HFF-Myc (cell line): ENCODE measurements at regions not wholly inside any gene's neighbourhood (a gene's known extent, or its start where the extent isn't known, plus 50 kb on each side); places are given as distances from the start of the nearest gene placed in this dataset.
A peak's percentile ranks its signal among the peaks of the same experiment; 100 is the strongest.

ENCODE experiments used
- DNase-seq: peaks from one replicate; pipeline ENCODE4 v3.0.0-alpha.2; 2011; ENCODE audit warnings: low read depth; ENCODE audit errors: extremely low read depth
- H3K4me3 ChIP-seq: replicated peaks from 2 replicates; pipeline ENCODE4 v1.5.1; 2011; ENCODE audit warnings: low read depth, mild to moderate bottlenecking, control low read depth, low read length
- TF ChIP-seq, protein P1 (sequence below): IDR thresholded peaks from 2 replicates; pipeline ENCODE4 v1.5.1; 2012; ENCODE audit warnings: mild to moderate bottlenecking, low read depth, low read length, control low read depth; ENCODE audit errors: missing control alignments

DNA sequence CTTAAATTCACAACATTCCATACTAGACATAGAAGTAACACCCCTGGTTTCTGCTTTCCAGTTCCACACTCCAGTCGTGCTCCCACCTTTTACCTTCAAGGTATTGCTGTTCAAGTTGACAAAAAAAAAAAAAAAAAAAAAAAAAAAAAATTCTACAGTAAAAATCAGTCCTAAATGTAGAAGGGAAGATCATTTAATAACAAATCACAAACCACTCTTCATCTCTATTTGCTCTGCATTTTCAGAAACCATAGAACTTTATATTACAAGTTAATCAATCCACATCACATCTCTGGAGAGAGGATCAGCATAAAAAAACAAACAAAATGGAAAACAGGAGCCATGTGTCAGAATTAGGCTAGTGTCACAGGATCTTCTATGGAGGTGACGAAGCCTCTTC, 206.3 kb upstream of the KLF14 start:
- no peak for DNase-seq
- peak overlapping the region; percentile 18; the same call in 1 of the 2 replicates for H3K4me3 ChIP-seq
- TF ChIP-seq, protein P1, sequence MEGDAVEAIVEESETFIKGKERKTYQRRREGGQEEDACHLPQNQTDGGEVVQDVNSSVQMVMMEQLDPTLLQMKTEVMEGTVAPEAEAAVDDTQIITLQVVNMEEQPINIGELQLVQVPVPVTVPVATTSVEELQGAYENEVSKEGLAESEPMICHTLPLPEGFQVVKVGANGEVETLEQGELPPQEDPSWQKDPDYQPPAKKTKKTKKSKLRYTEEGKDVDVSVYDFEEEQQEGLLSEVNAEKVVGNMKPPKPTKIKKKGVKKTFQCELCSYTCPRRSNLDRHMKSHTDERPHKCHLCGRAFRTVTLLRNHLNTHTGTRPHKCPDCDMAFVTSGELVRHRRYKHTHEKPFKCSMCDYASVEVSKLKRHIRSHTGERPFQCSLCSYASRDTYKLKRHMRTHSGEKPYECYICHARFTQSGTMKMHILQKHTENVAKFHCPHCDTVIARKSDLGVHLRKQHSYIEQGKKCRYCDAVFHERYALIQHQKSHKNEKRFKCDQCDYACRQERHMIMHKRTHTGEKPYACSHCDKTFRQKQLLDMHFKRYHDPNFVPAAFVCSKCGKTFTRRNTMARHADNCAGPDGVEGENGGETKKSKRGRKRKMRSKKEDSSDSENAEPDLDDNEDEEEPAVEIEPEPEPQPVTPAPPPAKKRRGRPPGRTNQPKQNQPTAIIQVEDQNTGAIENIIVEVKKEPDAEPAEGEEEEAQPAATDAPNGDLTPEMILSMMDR: no peak

- TF ChIP-seq, protein P1: no peak
- DNase-seq: no peak
- H3K4me3 ChIP-seq: peak overlapping the region; percentile 18
These were observed 206.9 kb upstream of the KLF14 start for GRCh38 chr7:130940907-130941306.

DNA sequence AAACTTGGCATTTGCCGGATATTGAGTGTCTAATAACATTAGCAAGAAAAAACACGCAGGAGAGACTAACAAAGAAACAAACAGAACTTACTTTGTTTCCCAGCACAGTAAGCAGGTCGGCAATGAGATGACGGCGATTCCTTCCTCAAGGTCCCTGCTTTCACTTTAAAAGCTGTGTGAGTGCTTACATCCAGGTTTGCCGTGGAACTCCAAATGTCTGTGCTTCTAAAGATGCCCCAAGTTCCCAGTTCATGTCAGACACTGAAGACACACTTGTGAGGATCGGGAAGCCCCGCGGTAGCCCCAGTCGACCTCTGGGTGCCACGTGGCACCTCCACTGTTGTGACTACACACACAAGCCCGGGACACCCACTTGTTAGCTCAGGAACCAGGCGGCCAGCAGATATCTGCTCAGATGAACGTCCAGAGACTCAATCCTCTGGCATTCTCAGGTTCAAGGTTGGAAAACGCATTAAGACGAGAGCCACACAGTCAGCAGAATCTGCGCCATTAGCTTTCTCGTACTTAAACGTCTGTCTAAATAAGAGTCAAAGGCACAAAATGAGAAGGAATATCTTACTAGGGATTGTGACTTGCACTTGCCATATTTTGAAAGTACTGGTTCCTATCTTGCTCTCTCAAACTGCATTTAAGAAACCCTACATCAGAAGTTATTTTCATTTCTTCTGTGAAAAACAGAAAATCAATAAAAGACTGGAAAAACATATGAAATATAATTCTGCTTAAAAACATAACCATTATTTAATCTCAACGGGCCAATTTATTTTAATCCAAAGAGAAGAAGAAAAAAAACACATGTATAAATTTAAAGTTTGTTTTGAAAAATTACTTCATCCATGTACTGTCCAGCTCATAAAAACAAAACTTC, 207.6 kb upstream of the KLF14 start:
- TF ChIP-seq, protein P1: no peak
- peak overlapping the region; percentile 18 for H3K4me3 ChIP-seq
- DNase-seq: no peak

DNA sequence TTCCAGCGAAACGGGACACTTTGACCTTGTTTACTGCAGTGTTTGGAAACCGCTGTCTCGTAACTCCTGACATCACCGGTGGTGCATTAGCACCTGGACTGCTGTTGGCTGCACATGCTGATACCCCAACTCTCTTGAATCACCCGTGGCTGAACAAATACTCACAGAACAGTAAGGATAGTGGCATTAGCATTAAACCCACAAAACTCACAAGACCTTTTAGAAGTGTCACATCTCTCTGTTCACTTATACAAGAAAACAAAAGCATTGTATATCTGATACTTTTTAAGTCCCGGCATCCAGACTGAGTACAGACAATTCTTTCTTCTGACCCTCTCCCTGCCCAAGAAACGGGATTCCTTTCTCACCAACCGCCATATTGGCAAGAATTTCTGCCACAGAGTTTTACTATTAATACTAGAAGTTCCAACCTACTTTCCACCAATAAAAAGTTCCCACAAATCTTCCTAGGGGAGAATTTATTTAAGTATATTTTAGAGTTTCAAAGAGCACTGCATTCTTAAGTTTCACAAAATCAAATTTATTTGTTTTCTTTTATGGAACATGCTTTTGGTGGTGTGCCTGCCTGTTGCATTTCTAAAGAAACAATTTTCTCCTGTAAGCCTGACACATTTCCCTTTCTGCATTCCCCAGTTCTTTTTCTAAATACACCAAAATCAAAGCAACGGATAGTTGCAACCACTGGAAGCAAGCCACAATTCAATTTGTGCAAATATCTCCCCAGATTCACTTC, 208.4 kb upstream of the KLF14 start:
- DNase-seq: no peak
- no peak overlapping the region for H3K4me3 ChIP-seq

DNA sequence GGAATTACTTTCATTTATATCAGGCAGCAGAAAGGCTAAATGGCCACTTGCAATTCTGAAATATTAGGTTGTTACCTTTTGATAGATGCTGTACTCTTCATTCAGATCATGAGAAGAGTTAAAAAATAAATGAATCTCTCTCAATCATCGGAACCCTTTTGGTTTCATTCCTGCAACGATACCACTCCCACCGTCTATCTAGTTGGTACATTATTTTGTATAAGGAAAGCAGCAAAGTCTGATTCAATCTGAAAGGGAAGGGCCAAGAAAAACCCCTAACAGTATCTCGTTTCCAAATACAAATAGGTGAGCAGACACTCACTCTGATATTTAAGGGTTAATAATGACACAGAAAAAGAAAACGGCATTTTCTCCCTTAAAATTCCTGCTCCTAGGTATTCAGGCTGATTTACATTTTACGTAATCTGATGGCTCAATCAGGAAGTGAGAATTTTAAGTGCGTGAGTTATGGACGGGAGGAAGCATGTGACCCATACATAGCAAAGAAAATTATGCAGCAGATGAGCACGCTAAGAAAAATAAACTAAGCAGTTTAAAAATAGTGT, 209.4 kb upstream of the KLF14 start:
- no peak for DNase-seq
- no peak overlapping the region for H3K4me3 ChIP-seq
- TF ChIP-seq, protein P1: no peak

More for the DNA sequence above, 208.4 kb upstream of the KLF14 start:
- TF ChIP-seq, protein P1: no peak

GRCh38 chr7:130943981-130944380, 210.0 kb upstream of the KLF14 start:
- no peak for DNase-seq
- TF ChIP-seq, protein P1: no peak
- H3K4me3 ChIP-seq: no peak overlapping the region
